Myocyte (in vitro differentiated cells): ENCODE measurements at regions not wholly inside any gene's neighbourhood (a gene's known extent, or its start where the extent isn't known, plus 50 kb on each side); places are given as distances from the start of the nearest gene placed in this dataset. TPM values are rescaled to one million over a fixed set of nuclear protein-coding genes. Genes with fewer than 3 reads are reported as not detected.
"Not testable (repeated sequence)": the region's sequence is repeated elsewhere in the genome, so short reads cannot be mapped to it uniquely, and the experiment has no call there.

ENCODE experiments used
- DNase-seq: peaks from one replicate; pipeline ENCODE4 v3.0.0-alpha.2; 2012; ENCODE audit warnings: low read depth
- microRNA-seq: library from miRNA; unstranded; fragments of <30 nt; microRNA quantifications from one replicate; pipeline ENCODE4, GENCODE V29; 2016

GRCh38 chr12:112710414-112710813 is 81.1 kb upstream of the RPH3A start:
- no peak for DNase-seq

- no peak for DNase-seq
Observed at GRCh38 chr12:112711026-112711425, 80.5 kb upstream of the RPH3A start.

GRCh38 chr12:112711507-112711906 is 80.0 kb upstream of the RPH3A start:
- no peak for DNase-seq

GRCh38 chr12:112712751-112713150 is 78.8 kb upstream of the RPH3A start:
- not testable (repeated sequence) for DNase-seq

GRCh38 chr12:112713471-112713870 is 78.1 kb upstream of the RPH3A start:
- DNase-seq: no peak

GRCh38 chr12:112714166-112714710 is 77.3 kb upstream of the RPH3A start:
- DNase-seq: no peak

GRCh38 chr12:112716099-112717093 is 75.2 kb upstream of the RPH3A start:
- peak; percentile 1 for DNase-seq

GRCh38 chr12:112728864-112729263 is 62.7 kb upstream of the RPH3A start:
- no peak for DNase-seq

- DNase-seq: no peak
Observed at GRCh38 chr12:112734859-112735695, 56.5 kb upstream of the RPH3A start.

- DNase-seq: no peak
Observed at GRCh38 chr12:112738531-112738930, 53.0 kb upstream of the RPH3A start.

GRCh38 chr12:112740387-112740934 is 51.1 kb upstream of the RPH3A start:
- DNase-seq: no peak

GRCh38 chr12:112741106-112741505 is 50.4 kb upstream of the RPH3A start:
- DNase-seq: no peak

Small RNA genes in the stretch of these regions (microRNA-seq; reads per million reads assigned to microRNA genes)
- gene MIR1302-1: not detected
